ENCODE measurements at regions not wholly inside any gene's neighbourhood (a gene's known extent, or its start where the extent isn't known, plus 50 kb on each side); places are given as distances from the start of the nearest gene placed in this dataset.

GRCh38 chr3:31450345-31450744, 82.4 kb upstream of the STT3B start:
- no peak overlapping the region for H3K27ac ChIP-seq (ENCODE audit: insufficient read length, low read depth, low read length)
- no peak overlapping the region for H3K23ac ChIP-seq (ENCODE audit: insufficient read length, low read depth, low read length)
- no peak overlapping the region for H4K5ac ChIP-seq (ENCODE audit: insufficient read length, low read depth, low read length)
- H4K91ac ChIP-seq (ENCODE audit: insufficient read length, low read depth, low read length): no peak overlapping the region
- H2AFZ ChIP-seq (ENCODE audit: low read length): no peak overlapping the region
- Mint-ChIP-seq H3K27ac (no peak overlapping the region), H3K4me1 (no peaks in the 10 kb centered on the region), H3K36me3 (ENCODE audit: insufficient read depth in 1 of 3, low read depth in 3 of 3) (no peaks in the 10 kb centered on the region; a peak in 1 of 7 replicates), H3K9me3 (peaks cover 0 to 2% of the 10 kb centered on the region in 2 experiments; a peak in 1 of 5 replicates), H3K27me3 (ENCODE audit: low read depth) (peaks cover 3% of the 10 kb centered on the region), H3K4me3 (no peak overlapping the region)
- no peak overlapping the region for H2BK5ac ChIP-seq (ENCODE audit: insufficient read length, low read length)
- H3K4me2 ChIP-seq (ENCODE audit: insufficient read depth, insufficient read length, low read length): no peak overlapping the region
- H2BK120ac ChIP-seq (ENCODE audit: low read depth, low read length, poor library complexity, severe bottlenecking): no peak overlapping the region
- H3T11ph ChIP-seq (ENCODE audit: low read length): no peak overlapping the region
- no peaks in the 10 kb centered on the region for H3K79me2 ChIP-seq (ENCODE audit: insufficient read depth, low read length)
- H3K9me3 ChIP-seq (ENCODE audit: control insufficient read depth, low read depth, low read length): no peaks in the 10 kb centered on the region
- H3K18ac ChIP-seq (ENCODE audit: insufficient read length, low read depth, low read length): no peak overlapping the region
- TF ChIP-seq, protein P1, sequence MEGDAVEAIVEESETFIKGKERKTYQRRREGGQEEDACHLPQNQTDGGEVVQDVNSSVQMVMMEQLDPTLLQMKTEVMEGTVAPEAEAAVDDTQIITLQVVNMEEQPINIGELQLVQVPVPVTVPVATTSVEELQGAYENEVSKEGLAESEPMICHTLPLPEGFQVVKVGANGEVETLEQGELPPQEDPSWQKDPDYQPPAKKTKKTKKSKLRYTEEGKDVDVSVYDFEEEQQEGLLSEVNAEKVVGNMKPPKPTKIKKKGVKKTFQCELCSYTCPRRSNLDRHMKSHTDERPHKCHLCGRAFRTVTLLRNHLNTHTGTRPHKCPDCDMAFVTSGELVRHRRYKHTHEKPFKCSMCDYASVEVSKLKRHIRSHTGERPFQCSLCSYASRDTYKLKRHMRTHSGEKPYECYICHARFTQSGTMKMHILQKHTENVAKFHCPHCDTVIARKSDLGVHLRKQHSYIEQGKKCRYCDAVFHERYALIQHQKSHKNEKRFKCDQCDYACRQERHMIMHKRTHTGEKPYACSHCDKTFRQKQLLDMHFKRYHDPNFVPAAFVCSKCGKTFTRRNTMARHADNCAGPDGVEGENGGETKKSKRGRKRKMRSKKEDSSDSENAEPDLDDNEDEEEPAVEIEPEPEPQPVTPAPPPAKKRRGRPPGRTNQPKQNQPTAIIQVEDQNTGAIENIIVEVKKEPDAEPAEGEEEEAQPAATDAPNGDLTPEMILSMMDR (conservative IDR thresholded peaks at IDR 0.05): no peak
- DNase-seq: no peak
- H2BK15ac ChIP-seq (ENCODE audit: low read depth, low read length): no peak overlapping the region
- H3K56ac ChIP-seq (ENCODE audit: insufficient read length, low read depth, low read length): no peak overlapping the region
- H3K27me3 ChIP-seq (ENCODE audit: insufficient read depth, low read length): no peaks in the 10 kb centered on the region
- H4K20me1 ChIP-seq (ENCODE audit: control insufficient read depth, insufficient read depth, insufficient read length): no peaks in the 10 kb centered on the region
- H3K4ac ChIP-seq (ENCODE audit: low read depth, low read length): no peak overlapping the region
- H2BK20ac ChIP-seq (ENCODE audit: low read depth, low read length, poor library complexity, severe bottlenecking): no peak overlapping the region
- H3K14ac ChIP-seq (ENCODE audit: insufficient read depth, low read length): no peak overlapping the region
- H2BK12ac ChIP-seq (ENCODE audit: insufficient read length, low read depth, low read length): no peak overlapping the region
- no peak overlapping the region for H3K9ac ChIP-seq (ENCODE audit: extremely low read depth, insufficient read length, low read length)
- H2AK5ac ChIP-seq (ENCODE audit: insufficient read length, low read length): no peak overlapping the region
- no peaks in the 10 kb centered on the region for H3K4me1 ChIP-seq (ENCODE audit: insufficient read depth, low read length)
- H4K8ac ChIP-seq (replicated peaks; ENCODE audit: insufficient read length, low read depth, low read length): no peak overlapping the region
- H3K23me2 ChIP-seq (ENCODE audit: insufficient read length, low read depth, low read length, poor library complexity, severe bottlenecking): no peaks in the 10 kb centered on the region
- H3K79me1 ChIP-seq (ENCODE audit: insufficient read depth, low read depth, low read length, poor library complexity, severe bottlenecking): no peaks in the 10 kb centered on the region
